IMR-90 (cell line): ENCODE measurements at regions not wholly inside any gene's neighbourhood (a gene's known extent, or its start where the extent isn't known, plus 50 kb on each side); places are given as distances from the start of the nearest gene placed in this dataset.

ENCODE experiments used
- ATAC-seq: fragments of 200-7000 bp; cut with Tn5 transposase; 2 replicates; pipeline ENCODE4 v1.9.1; 2020; ENCODE audit warnings: low read depth, mild to moderate bottlenecking, moderate library complexity
- BruUV-seq: library from RNA; stranded (reverse); fragments of 400-500 nt; replicated peaks from 2 replicates; lab custom pipeline; 2021; lab: Mats Ljungman, UMichigan
- CTCF ChIA-PET: fragments of 300-600 bp; formaldehyde crosslinking; extraction: SDS; loops from one replicate; lab custom pipeline; 2021; ENCODE audit warnings: antibody characterized with exemption; lab: Yijun Ruan, JAX
- POLR2A ChIA-PET: fragments of 300-600 bp; sonication (Branson Sonifier 250); formaldehyde crosslinking; loops from one replicate; lab custom pipeline; 2022; ENCODE audit warnings: antibody characterized with exemption; ENCODE audit not compliant: unreplicated experiment; lab: Charles Lee
- DNase-seq: peaks from one replicate; pipeline ENCODE4 v3.0.0; 2013
- H2AFZ ChIP-seq: replicated peaks from 2 replicates; pipeline ENCODE3; 2013; ENCODE audit warnings: low read length, mild to moderate bottlenecking; ENCODE audit not compliant: poor library complexity
- H2AK5ac ChIP-seq: 2 replicates; pipeline ENCODE4 v1.6.1; 2013; ENCODE audit warnings: low read depth, low read length, inconsistent platforms
- H2AK9ac ChIP-seq: replicated peaks from 2 replicates; pipeline ENCODE3; 2013; ENCODE audit warnings: mild to moderate bottlenecking, low read depth, low read length, moderate library complexity; ENCODE audit not compliant: poor library complexity
- H2BK120ac ChIP-seq: 2 replicates; pipeline ENCODE4 v1.6.1; 2013; ENCODE audit warnings: low read depth, low read length, inconsistent platforms
- H2BK15ac ChIP-seq: 3 replicates; pipeline ENCODE4 v1.6.1; 2013; ENCODE audit warnings: low read depth, low read length, inconsistent platforms
- H2BK20ac ChIP-seq: 2 replicates; pipeline ENCODE4 v1.6.1; 2013; ENCODE audit warnings: low read depth, mild to moderate bottlenecking, inconsistent platforms, low read length, moderate library complexity
- H2BK5ac ChIP-seq: 2 replicates; pipeline ENCODE4 v1.6.1; 2013; ENCODE audit warnings: mild to moderate bottlenecking, low read depth, low read length, inconsistent platforms; ENCODE audit not compliant: poor library complexity, severe bottlenecking
- H3K14ac ChIP-seq: replicated peaks from 2 replicates; pipeline ENCODE4 v1.6.1; 2013; ENCODE audit warnings: low read depth, low read length, inconsistent platforms
- H3K18ac ChIP-seq: 2 replicates; pipeline ENCODE4 v1.6.1; 2013; ENCODE audit warnings: low read depth, low read length, control low read depth
- H3K23ac ChIP-seq: 2 replicates; pipeline ENCODE4 v1.6.1; 2013; ENCODE audit warnings: low read depth, low read length, inconsistent platforms
- H3K27ac ChIP-seq: 2 replicates; pipeline ENCODE4 v1.5.1; 2013; ENCODE audit warnings: mild to moderate bottlenecking, control low read depth, low read length; ENCODE audit not compliant: insufficient read depth
- H3K27me3 ChIP-seq: 2 replicates; pipeline ENCODE4 v1.6.1; 2013; ENCODE audit warnings: low read length; ENCODE audit not compliant: control insufficient read depth, insufficient read depth
- H3K36me3 ChIP-seq: 2 replicates; pipeline ENCODE4 v1.6.1; 2013; ENCODE audit warnings: low read length, mixed read lengths; ENCODE audit not compliant: control insufficient read depth, insufficient read depth
- H3K4ac ChIP-seq: 2 replicates; pipeline ENCODE4 v1.6.1; 2013; ENCODE audit warnings: low read depth, low read length, inconsistent platforms
- H3K4me1 ChIP-seq: 2 replicates; pipeline ENCODE4 v1.6.1; 2013; ENCODE audit warnings: low read length, mixed read lengths; ENCODE audit not compliant: control insufficient read depth, insufficient read depth
- H3K4me2 ChIP-seq: 2 replicates; pipeline ENCODE4 v1.6.1; 2013; ENCODE audit warnings: low read depth, mild to moderate bottlenecking, control low read depth, low read length, moderate library complexity
- H3K4me3 ChIP-seq: 2 replicates; pipeline ENCODE4 v1.5.1; 2013; ENCODE audit warnings: low read depth, mild to moderate bottlenecking, control low read depth, low read length, moderate library complexity; ENCODE audit not compliant: insufficient read depth
- H3K56ac ChIP-seq: 2 replicates; pipeline ENCODE4 v1.6.1; 2013; ENCODE audit warnings: low read length, inconsistent platforms; ENCODE audit not compliant: insufficient read depth; ENCODE audit errors: extremely low read depth
- H3K79me1 ChIP-seq, 2 experiments: 2 replicates each; pipeline ENCODE4 v1.6.1; 2013; ENCODE audit warnings: low read length in 2 of 2, inconsistent platforms in 1 of 2, low read depth in 1 of 2
- H3K9ac ChIP-seq: 2 replicates; pipeline ENCODE4 v1.6.1; 2013; ENCODE audit warnings: low read depth, low read length, control low read depth
- H3K9me1 ChIP-seq: 2 replicates; pipeline ENCODE4 v1.6.1; 2013; ENCODE audit warnings: low read length, inconsistent platforms; ENCODE audit not compliant: insufficient read depth
- H3K9me3 ChIP-seq: 2 replicates; pipeline ENCODE4 v1.6.1; 2013; ENCODE audit warnings: low read length; ENCODE audit not compliant: control insufficient read depth, insufficient read depth
- H4K20me1 ChIP-seq: 2 replicates; pipeline ENCODE4 v1.6.1; 2013; ENCODE audit warnings: low read length, inconsistent platforms; ENCODE audit not compliant: insufficient read depth
- H4K5ac ChIP-seq: 2 replicates; pipeline ENCODE4 v1.6.1; 2013; ENCODE audit warnings: mild to moderate bottlenecking, low read depth, low read length, control low read depth
- H4K8ac ChIP-seq, 2 experiments: 2 replicates each; pipeline ENCODE4 v1.6.1; 2013; ENCODE audit warnings: low read depth in 2 of 2, low read length in 2 of 2, control low read depth in 1 of 2, inconsistent platforms in 1 of 2
- H4K91ac ChIP-seq: 2 replicates; pipeline ENCODE4 v1.6.1; 2013; ENCODE audit warnings: low read depth, low read length, inconsistent platforms; ENCODE audit not compliant: insufficient read depth
- CEBPB ChIP-seq: IDR thresholded peaks from 2 replicates; pipeline ENCODE4 v1.6.1; 2012; ENCODE audit warnings: low read depth, low read length, improper control_type of control experiment
- MAFK ChIP-seq: IDR thresholded peaks from 2 replicates; pipeline ENCODE4 v1.6.1; 2012; ENCODE audit warnings: low read depth, low read length, improper control_type of control experiment
- RAD21 ChIP-seq: IDR thresholded peaks from 2 replicates; pipeline ENCODE4 v1.6.1; 2012; ENCODE audit warnings: low read length, improper control_type of control experiment
- RFX5 ChIP-seq: IDR thresholded peaks from 2 replicates; pipeline ENCODE4 v1.8.0; 2012; ENCODE audit warnings: low read depth, mild to moderate bottlenecking, low read length, moderate library complexity
- WGBS, 2 experiments: methylation state at CpG; one replicate each; pipeline versions ENCODE4 v1.1.5 to v1.1.7; 2013; ENCODE audit warnings: missing lambda C conversion rate in 2 of 2; ENCODE audit not compliant: insufficient read length in 1 of 2; ENCODE audit errors: extremely low coverage in 2 of 2; 5-methylcytosine and 5-hydroxymethylcytosine counted together
- dilution Hi-C: fragments of 300-500 bp; cut with HindIII; formaldehyde crosslinking; loops from one replicate; pipeline ENCODE4 v1.14.3; 2018; ENCODE audit warnings: low sequenced_read_pairs; ENCODE audit not compliant: unreplicated experiment
- in situ Hi-C: fragments of 300-500 bp; cut with MboI; formaldehyde crosslinking; loops from 3 replicates; pipeline ENCODE4 v1.14.3; 2019; ENCODE audit warnings: low sequenced_read_pairs, inconsistent platforms, mixed read lengths
- intact Hi-C: fragments of 100-400 bp; cut with micrococcal nuclease; formaldehyde crosslinking; loops from 2 replicates; pipeline ENCODE4 v1.10.0; 2022
- TF ChIP-seq, protein P1 (sequence below): fragments of 150-350 bp; IDR thresholded peaks from 2 replicates; pipeline ENCODE4 v1.6.1; 2016; ENCODE audit warnings: low read depth, mild to moderate bottlenecking, low read length, moderate library complexity, borderline replicate concordance

DNA sequence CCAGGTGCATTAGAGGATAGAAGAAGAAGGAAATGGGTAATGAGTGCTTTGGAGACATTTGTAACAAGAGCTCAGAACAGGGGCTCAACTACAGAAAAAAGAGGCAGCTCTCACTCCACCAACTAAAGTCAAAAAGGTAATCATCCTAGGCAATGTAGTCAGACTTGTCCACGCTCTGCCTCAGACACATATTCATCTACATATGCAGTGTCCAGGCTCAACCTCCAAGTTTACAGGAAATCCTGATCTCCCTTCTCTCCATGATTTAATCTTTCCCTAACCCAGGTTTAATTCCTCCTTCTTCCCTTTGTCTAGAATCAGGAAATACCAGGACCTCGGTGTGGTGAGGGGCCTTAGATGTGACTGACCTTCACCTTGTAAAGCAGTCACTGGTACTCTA, 65.7 kb upstream of the SELENOP start:
- H2BK120ac ChIP-seq, result no peak overlapping the region
- H2AK5ac ChIP-seq, result no peak overlapping the region
- WGBS, 2 experiments, result no CpG with 5 or more reads among the region's 2 CpGs
- no peak for ATAC-seq
- H3K56ac ChIP-seq, result no peak overlapping the region
- no peak overlapping the region for H3K4ac ChIP-seq
- intact Hi-C loops (no loop called here), dilution Hi-C loops (no loop called here), in situ Hi-C loops (no loop called here)
- no TSS peak for BruUV-seq
- H3K27me3 ChIP-seq, result peaks cover 7% of the 10 kb centered on the region
- H3K27ac ChIP-seq, result no peak overlapping the region
- H2BK5ac ChIP-seq, result no peak overlapping the region
- no peaks in the 10 kb centered on the region for H3K9me1 ChIP-seq
- no peak overlapping the region for H4K91ac ChIP-seq
- no peak overlapping the region for H3K14ac ChIP-seq
- H2BK20ac ChIP-seq, result no peak overlapping the region
- TF ChIP-seq MAFK, result no peak
- no peak for TF ChIP-seq CEBPB
- no peak for TF ChIP-seq RAD21
- no peak for TF ChIP-seq RFX5
- TF ChIP-seq, protein P1, sequence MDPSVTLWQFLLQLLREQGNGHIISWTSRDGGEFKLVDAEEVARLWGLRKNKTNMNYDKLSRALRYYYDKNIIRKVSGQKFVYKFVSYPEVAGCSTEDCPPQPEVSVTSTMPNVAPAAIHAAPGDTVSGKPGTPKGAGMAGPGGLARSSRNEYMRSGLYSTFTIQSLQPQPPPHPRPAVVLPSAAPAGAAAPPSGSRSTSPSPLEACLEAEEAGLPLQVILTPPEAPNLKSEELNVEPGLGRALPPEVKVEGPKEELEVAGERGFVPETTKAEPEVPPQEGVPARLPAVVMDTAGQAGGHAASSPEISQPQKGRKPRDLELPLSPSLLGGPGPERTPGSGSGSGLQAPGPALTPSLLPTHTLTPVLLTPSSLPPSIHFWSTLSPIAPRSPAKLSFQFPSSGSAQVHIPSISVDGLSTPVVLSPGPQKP, result no peak
- no peaks in the 10 kb centered on the region for H3K4me1 ChIP-seq
- H3K36me3 ChIP-seq, result no peaks in the 10 kb centered on the region
- H2BK15ac ChIP-seq, result no peak overlapping the region
- H3K9me3 ChIP-seq, result no peaks in the 10 kb centered on the region
- H3K23ac ChIP-seq, result no peak overlapping the region
- H3K4me2 ChIP-seq, result no peak overlapping the region
- H3K79me1 ChIP-seq, result no peaks in the 10 kb centered on the region
- no peak overlapping the region for H3K9ac ChIP-seq
- no peak for DNase-seq
- ChIA-PET CTCF (interaction anchor here (3.0 kb wide), 1 partner anchor 12 kb away, joined by 14 read pairs; no protein-coding TSS in a partner anchor), POLR2A (no interaction called here)
- no peak overlapping the region for H3K18ac ChIP-seq
- H4K8ac ChIP-seq, result no peak overlapping the region
- H4K5ac ChIP-seq, result no peak overlapping the region
- no peaks in the 10 kb centered on the region for H4K20me1 ChIP-seq
- no peak overlapping the region for H2AK9ac ChIP-seq
- no peak overlapping the region for H3K4me3 ChIP-seq
- no peak overlapping the region for H2AFZ ChIP-seq
